ENCODE measurements at regions not wholly inside any gene's neighbourhood (a gene's known extent, or its start where the extent isn't known, plus 50 kb on each side); places are given as distances from the start of the nearest gene placed in this dataset.

DNA sequence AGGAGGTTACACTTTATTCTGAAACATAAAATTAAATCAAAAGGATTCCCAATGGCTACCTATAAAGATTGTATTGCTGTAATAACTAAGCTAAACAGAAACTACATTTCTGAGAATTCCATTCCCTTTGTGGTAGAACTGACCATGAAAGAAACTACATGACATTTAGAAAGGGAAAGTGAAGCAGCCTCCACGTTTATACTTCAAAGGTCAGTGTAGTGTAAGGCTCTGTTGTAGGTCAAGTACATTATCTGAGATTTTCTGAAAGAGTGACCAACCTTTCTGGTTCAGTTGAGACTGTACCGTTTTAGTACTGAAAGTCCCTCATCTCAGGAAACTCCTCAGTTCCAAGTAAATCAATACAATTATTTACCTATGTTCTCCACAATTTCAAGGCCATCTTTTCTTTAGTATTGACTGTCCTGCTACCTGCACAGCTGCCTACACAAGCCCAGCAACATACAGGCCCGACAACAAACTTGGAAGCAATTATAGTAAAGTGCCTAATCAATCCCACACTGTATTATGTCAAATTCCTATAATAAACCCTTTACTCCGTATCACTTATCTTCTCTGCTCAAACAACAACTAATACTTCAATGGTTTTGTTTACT, 343.0 kb downstream of the PLOD2 start:
- Histone ChIP-seq H3K4me1 (ENCODE audit: control insufficient read depth in 1 of 2, low read depth in 2 of 2) (no peaks in the 10 kb centered on the region), H3K36me3 (no peaks in the 10 kb centered on the region), H3K27me3 (replicated peaks; ENCODE audit: insufficient read depth) (no peaks in the 10 kb centered on the region), H3K27ac (no peak overlapping the region), H3K9me3 (no peaks in the 10 kb centered on the region), H3K4me3 (no peak overlapping the region)
- no peak for ATAC-seq (ENCODE audit: insufficient number of reproducible peaks, low FRiP score, low read depth)
- TF ChIP-seq, protein P1, sequence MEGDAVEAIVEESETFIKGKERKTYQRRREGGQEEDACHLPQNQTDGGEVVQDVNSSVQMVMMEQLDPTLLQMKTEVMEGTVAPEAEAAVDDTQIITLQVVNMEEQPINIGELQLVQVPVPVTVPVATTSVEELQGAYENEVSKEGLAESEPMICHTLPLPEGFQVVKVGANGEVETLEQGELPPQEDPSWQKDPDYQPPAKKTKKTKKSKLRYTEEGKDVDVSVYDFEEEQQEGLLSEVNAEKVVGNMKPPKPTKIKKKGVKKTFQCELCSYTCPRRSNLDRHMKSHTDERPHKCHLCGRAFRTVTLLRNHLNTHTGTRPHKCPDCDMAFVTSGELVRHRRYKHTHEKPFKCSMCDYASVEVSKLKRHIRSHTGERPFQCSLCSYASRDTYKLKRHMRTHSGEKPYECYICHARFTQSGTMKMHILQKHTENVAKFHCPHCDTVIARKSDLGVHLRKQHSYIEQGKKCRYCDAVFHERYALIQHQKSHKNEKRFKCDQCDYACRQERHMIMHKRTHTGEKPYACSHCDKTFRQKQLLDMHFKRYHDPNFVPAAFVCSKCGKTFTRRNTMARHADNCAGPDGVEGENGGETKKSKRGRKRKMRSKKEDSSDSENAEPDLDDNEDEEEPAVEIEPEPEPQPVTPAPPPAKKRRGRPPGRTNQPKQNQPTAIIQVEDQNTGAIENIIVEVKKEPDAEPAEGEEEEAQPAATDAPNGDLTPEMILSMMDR (IDR thresholded peaks at IDR 0.05) = no peak
- DNase-seq (ENCODE audit: low spot score) = no peak

DNA sequence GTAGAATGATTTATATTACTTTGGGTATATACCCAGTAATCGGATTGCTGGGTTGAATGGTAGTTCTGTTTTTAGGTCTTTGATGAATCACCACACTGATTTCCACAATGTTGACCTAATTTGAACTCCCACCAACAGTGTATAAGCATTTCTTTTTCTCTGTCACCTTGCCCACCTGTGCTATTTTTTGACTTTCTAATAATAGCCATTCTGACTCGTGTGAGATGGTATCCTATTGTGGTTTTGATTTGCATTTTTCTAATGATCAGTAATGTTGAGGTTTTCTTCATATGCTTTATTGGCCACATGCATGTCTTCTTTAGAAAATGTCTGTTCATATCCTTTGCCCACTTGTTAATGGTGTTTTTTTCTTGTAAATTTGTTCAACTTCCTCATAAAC, 340.8 kb downstream of the PLOD2 start:
- ATAC-seq (ENCODE audit: insufficient number of reproducible peaks, low FRiP score, low read depth) (no peak), DNase-seq (ENCODE audit: low spot score) (no peak)
- Histone ChIP-seq H3K27ac (no peak overlapping the region), H3K4me3 (no peak overlapping the region), H3K4me1 (ENCODE audit: control insufficient read depth in 1 of 2, low read depth in 2 of 2) (no peaks in the 10 kb centered on the region), H3K36me3 (no peaks in the 10 kb centered on the region), H3K27me3 (replicated peaks; ENCODE audit: insufficient read depth) (no peaks in the 10 kb centered on the region), H3K9me3 (no peaks in the 10 kb centered on the region)
- TF ChIP-seq, protein P1 (IDR thresholded peaks at IDR 0.05) = no peak

DNA sequence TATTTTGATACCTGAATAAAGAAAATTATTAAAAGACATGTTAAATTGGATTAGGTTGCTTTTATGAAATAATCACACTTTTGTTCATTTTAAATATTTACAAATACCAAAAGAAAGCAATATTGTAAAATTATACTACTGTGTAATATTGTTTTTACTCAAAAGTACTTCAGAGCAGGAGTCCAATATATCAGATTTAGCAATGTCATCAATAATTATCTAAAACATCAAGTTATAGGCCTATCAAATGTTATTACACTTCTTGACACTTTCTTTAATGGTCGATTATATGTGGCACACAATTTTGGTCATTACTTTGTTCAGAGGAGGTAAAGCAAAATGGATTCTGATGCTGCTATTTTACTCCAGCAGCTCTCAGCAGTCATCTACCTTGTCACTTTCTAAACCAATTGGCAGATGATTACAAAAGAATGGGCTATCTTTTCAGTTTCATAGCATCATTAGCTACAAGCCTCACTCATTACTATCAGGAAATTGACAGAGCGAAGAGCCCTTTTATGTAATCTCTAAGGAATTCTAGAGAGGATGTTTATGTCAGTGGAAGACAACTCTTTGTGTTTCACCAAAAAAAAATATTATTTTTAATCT, 318.6 kb downstream of the PLOD2 start:
- H3K36me3 ChIP-seq = no peaks in the 10 kb centered on the region
- H3K27ac ChIP-seq = no peak overlapping the region
- no peaks in the 10 kb centered on the region for H3K27me3 ChIP-seq (replicated peaks; ENCODE audit: insufficient read depth)
- DNase-seq (ENCODE audit: low spot score) (no peak), ATAC-seq (ENCODE audit: insufficient number of reproducible peaks, low FRiP score, low read depth) (no peak)
- H3K4me3 ChIP-seq = no peak overlapping the region
- no peaks in the 10 kb centered on the region for H3K9me3 ChIP-seq
- TF ChIP-seq, protein P1 (IDR thresholded peaks at IDR 0.05) = no peak
- H3K4me1 ChIP-seq (ENCODE audit: control insufficient read depth in 1 of 2, low read depth in 2 of 2) = no peaks in the 10 kb centered on the region

DNA sequence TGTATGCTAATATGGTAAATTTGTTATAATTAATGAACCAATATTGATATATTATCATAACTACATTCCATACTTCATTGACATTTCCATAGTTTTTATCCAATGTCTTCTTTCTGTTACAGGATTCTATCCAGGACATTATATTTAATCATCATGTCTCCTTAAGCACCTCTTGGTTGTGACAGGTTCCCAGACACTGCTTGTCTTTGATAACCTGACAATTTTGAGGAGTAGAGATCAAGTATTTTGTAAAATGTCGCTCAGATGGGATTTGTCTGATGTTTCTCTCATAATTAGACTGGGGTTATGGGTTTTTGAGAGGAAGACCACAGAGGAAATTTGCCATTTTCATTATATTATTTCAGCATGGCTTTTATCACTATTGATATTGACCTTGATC, 317.4 kb downstream of the PLOD2 start:
- no peaks in the 10 kb centered on the region for H3K27me3 ChIP-seq (replicated peaks; ENCODE audit: insufficient read depth)
- no peak for ATAC-seq (ENCODE audit: insufficient number of reproducible peaks, low FRiP score, low read depth)
- no peak overlapping the region for H3K27ac ChIP-seq
- H3K9me3 ChIP-seq = no peaks in the 10 kb centered on the region
- TF ChIP-seq, protein P1 (IDR thresholded peaks at IDR 0.05) = no peak
- H3K4me1 ChIP-seq (ENCODE audit: control insufficient read depth in 1 of 2, low read depth in 2 of 2) = no peaks in the 10 kb centered on the region
- no peaks in the 10 kb centered on the region for H3K36me3 ChIP-seq
- H3K4me3 ChIP-seq = no peak overlapping the region
- DNase-seq (ENCODE audit: low spot score) = no peak

DNA sequence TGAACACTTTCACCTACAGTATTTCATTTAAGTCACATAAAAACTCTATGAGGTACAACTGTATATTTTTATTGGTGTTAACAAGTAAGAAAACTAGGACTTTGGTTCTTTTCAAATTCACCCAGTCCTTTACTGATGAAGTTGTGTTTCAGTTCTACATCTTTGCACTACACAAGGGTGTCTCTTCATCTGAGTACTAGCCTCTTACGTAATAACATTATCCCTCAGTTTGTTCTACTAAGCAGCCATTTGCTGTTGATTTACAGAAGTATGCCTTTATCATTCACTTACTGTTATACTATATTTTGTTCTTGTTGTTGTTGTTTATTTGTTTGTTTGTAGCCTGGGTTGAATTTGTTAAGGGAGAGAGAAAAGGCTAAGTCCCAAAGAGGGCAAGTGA, 311.9 kb downstream of the PLOD2 start:
- TF ChIP-seq, protein P1 (IDR thresholded peaks at IDR 0.05) = no peak
- Histone ChIP-seq H3K4me3 (no peak overlapping the region), H3K9me3 (no peaks in the 10 kb centered on the region), H3K36me3 (no peaks in the 10 kb centered on the region), H3K27me3 (replicated peaks; ENCODE audit: insufficient read depth) (no peaks in the 10 kb centered on the region), H3K4me1 (ENCODE audit: control insufficient read depth in 1 of 2, low read depth in 2 of 2) (peaks cover 3 to 7% of the 10 kb centered on the region in 2 donors), H3K27ac (no peak overlapping the region)
- DNase-seq (ENCODE audit: low spot score) (no peak), ATAC-seq (ENCODE audit: insufficient number of reproducible peaks, low FRiP score, low read depth) (no peak)
